HFF-Myc (cell line): ENCODE measurements at regions not wholly inside any gene's neighbourhood (a gene's known extent, or its start where the extent isn't known, plus 50 kb on each side); places are given as distances from the start of the nearest gene placed in this dataset.

ENCODE experiments used
- DNase-seq: peaks from one replicate; pipeline ENCODE4 v3.0.0-alpha.2; 2011; ENCODE audit warnings: low read depth; ENCODE audit errors: extremely low read depth
- H3K4me3 ChIP-seq: replicated peaks from 2 replicates; pipeline ENCODE4 v1.5.1; 2011; ENCODE audit warnings: low read depth, mild to moderate bottlenecking, control low read depth, low read length
- TF ChIP-seq, protein P1 (sequence below): IDR thresholded peaks from 2 replicates; pipeline ENCODE4 v1.5.1; 2012; ENCODE audit warnings: mild to moderate bottlenecking, low read depth, low read length, control low read depth; ENCODE audit errors: missing control alignments

DNA sequence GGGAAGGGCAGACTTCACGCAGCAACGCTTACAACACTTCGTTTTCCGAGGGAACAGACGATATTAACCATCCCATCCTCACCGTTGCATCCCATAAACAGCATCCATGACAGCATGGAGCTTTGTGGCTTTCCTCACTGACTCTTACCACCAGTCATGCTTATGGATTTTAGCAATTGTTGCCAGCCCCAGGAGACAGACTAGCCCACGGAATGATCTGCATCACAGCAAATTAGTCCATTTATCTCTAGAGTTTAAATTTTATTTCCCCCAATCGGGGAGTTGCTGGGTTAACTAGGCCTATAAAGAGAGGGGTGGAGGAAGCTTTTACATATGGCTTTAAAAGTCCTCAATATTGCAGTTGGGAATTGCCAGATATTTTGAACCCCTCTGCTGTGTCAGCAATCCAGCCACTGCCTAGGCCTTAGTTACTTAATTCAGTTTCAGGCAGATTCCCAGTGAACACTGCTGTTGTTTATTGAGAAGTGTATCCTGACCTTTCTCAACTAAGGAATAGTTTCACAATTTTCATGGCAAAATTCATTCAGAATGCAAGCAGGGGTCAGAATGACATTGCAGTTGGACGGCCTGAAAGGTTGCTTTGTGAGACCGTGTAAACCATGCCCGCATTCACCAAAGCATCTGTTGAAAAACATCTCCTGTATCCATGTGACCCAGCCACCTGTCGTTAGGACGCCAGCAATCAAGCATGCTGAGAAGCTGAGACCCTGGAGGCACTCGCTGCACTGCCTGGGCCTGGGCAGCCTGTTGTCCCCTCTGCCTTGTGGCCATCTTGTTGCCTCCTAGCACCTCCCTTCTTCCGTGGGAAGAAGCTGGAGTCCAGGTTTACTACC is 397.4 kb upstream of the TPM1 start:
- TF ChIP-seq, protein P1, sequence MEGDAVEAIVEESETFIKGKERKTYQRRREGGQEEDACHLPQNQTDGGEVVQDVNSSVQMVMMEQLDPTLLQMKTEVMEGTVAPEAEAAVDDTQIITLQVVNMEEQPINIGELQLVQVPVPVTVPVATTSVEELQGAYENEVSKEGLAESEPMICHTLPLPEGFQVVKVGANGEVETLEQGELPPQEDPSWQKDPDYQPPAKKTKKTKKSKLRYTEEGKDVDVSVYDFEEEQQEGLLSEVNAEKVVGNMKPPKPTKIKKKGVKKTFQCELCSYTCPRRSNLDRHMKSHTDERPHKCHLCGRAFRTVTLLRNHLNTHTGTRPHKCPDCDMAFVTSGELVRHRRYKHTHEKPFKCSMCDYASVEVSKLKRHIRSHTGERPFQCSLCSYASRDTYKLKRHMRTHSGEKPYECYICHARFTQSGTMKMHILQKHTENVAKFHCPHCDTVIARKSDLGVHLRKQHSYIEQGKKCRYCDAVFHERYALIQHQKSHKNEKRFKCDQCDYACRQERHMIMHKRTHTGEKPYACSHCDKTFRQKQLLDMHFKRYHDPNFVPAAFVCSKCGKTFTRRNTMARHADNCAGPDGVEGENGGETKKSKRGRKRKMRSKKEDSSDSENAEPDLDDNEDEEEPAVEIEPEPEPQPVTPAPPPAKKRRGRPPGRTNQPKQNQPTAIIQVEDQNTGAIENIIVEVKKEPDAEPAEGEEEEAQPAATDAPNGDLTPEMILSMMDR = no peak
- no peak for DNase-seq
- H3K4me3 ChIP-seq = no peak overlapping the region

DNA sequence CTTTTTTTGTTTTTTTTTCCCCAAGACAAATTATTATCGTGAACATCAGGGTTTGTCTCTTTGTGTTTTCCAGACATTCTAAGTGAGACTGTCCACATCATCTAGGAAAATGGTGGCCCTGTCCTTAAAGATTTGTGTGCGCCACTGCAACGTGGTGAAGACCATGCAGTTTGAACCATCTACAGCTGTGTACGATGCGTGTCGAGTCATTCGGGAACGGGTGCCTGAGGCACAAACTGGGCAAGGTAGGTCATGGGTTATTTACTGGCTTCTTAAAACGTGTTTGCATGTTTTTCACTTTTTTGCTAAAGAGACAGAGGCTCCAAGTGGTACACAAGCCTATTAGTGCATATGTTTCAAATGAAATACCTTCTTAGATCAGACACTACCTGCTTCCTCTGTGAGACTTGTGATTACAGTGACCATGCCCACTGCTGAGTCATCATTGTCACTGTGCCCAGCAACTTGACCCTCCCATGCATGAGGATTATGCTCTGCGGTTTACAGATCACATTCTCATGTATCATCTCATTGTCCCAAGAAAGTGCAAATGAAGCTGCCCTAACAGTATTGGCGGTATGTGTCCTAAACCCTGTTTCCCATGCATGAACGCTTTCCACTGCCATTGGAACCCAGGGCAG is 395.2 kb upstream of the TPM1 start:
- DNase-seq = peak; percentile 58
- H3K4me3 ChIP-seq = no peak overlapping the region
- TF ChIP-seq, protein P1 = no peak

DNA sequence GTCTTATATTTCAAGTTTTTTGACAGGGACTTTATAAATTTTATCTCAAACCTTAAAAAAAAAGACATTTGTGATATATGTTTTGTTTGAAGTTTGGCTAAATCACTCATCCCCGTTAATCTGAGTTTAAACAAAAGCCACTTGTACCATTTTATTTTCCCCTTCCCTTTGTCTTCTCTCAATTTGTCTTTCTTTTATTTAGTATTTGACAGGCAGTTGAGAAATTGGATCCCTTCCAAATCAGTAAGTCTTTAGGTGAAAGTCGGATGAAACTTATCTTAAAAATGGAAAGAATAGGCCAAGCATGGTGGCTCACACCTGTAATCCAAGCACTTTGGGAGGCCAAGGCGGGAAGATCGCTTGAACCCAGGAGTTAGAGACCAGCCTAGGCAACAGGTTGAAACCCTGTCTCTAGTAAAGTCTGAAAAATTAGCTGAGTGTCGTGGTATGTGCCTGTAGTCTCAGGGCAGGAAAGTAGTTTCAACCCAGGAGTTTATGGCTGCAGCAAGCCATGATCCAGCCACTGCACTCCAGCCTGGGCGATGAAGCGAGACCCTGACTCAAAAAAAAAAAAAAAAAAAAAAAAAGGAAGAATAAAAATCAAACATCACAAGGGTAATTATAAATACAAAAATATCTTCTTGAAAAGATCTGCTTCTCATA is 394.6 kb upstream of the TPM1 start:
- no peak overlapping the region for H3K4me3 ChIP-seq
- TF ChIP-seq, protein P1 = no peak
- no peak for DNase-seq

DNA sequence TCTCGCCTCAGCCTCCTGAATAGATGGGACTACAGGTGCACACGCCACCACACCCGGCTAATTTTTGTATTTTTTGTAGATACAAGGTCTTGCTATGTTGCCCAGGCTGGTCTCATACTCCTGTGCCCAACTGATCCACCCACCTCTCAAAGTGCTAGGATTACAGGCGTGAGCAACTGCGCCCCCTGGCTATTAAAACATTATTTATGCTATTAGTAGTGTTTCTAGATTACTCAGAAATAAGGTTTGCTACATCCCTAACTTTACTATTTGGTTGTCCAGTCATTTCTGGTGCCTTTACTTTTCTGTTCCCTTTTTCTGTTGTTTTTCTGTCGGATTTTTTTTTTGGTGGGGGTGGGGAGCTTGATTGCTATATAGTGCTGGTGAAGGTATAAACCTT is 393.6 kb upstream of the TPM1 start:
- DNase-seq = no peak
- TF ChIP-seq, protein P1 = peak; percentile 13

DNA sequence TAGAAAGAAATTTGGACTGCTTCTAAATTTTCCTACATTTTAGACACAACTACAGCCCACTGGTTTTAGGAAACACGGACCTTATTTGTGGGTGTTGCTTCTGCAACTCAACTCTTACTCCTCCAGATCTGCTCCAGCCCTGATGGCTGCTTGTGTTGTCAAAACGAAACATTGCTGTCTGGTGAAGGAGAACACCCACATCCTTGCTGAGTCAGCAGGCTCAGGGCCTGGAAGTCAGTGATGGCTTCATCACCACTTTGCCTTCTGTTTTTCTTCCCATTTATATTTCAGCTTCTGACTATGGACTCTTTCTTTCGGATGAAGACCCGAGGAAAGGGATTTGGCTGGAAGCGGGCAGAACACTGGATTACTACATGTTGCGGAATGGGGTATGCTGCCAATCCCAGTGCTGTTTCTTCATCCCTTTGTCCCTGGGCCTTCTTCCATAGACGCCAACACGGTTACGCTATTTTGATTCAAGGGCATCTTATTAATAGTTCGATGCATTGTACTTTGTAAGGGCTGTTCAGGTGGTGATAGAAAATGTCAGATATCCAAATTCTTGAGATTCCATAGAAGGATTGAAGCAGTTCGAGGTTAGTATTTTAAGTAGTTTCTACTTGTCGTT is 392.6 kb upstream of the TPM1 start:
- DNase-seq = no peak
- H3K4me3 ChIP-seq = no peak overlapping the region
- TF ChIP-seq, protein P1 = no peak

More for the DNA sequence above, 393.6 kb upstream of the TPM1 start:
- no peak overlapping the region for H3K4me3 ChIP-seq

DNA sequence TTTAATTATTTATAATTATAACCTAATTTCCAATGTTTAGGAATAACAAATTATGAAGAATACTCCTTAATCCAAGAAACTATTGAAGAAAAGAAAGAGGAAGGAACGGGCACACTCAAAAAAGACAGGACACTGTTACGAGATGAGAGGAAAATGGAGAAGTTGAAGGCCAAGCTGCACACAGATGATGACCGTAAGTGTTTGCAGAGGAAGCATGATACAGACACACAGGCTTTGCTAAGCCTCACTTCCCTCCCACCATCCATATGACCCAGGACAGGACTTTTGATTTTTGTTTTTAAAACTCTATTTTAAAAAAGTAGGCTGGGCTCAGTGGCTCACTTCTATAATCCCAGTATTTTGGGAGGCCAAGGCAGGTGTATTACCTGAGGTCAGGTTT is 389.4 kb upstream of the TPM1 start:
- TF ChIP-seq, protein P1 = no peak
- no peak for DNase-seq
- H3K4me3 ChIP-seq = no peak overlapping the region
